Endodermal cell (in vitro differentiated cells): ENCODE measurements at regions not wholly inside any gene's neighbourhood (a gene's known extent, or its start where the extent isn't known, plus 50 kb on each side); places are given as distances from the start of the nearest gene placed in this dataset.

Experiments
- DNase-seq: peaks from one replicate; pipeline ENCODE4 v3.0.0-alpha.2; 2017
- H3K27ac ChIP-seq: 2 replicates; pipeline ENCODE4 v1.5.1; 2013; ENCODE audit warnings: mild to moderate bottlenecking, low read depth, low read length, moderate library complexity
- H3K27me3 ChIP-seq: 2 replicates; pipeline ENCODE4 v1.6.1; 2013; ENCODE audit warnings: mild to moderate bottlenecking, low read length, moderate library complexity; ENCODE audit not compliant: insufficient read depth, control insufficient read depth, poor library complexity, severe bottlenecking
- H3K36me3 ChIP-seq: 2 replicates; pipeline ENCODE4 v1.7.0; 2013; ENCODE audit warnings: mild to moderate bottlenecking, low read length, moderate library complexity; ENCODE audit not compliant: control insufficient read depth, insufficient read depth
- H3K4me1 ChIP-seq: one replicate; pipeline ENCODE4 v1.7.0; 2013; ENCODE audit warnings: low read length; ENCODE audit not compliant: control insufficient read depth, insufficient read depth
- H3K4me3 ChIP-seq: 2 replicates; pipeline ENCODE4 v1.5.1; 2013; ENCODE audit warnings: mild to moderate bottlenecking, low read length, moderate library complexity
- H3K9ac ChIP-seq: 2 replicates; pipeline ENCODE4 v1.6.1; 2013; ENCODE audit warnings: mild to moderate bottlenecking, low read length, moderate library complexity; ENCODE audit not compliant: poor library complexity, severe bottlenecking; ENCODE audit errors: extremely low read depth
- H3K9me3 ChIP-seq: 2 replicates; pipeline ENCODE4 v1.6.1; 2013; ENCODE audit warnings: mild to moderate bottlenecking, low read length, moderate library complexity; ENCODE audit not compliant: control insufficient read depth
- H3K27ac Mint-ChIP-seq: 2 replicates; pipeline ENCODE4 v1.8.0; 2020; ENCODE audit warnings: mixed read lengths
- H3K27me3 Mint-ChIP-seq: 2 replicates; pipeline ENCODE4 v1.8.0; 2021; ENCODE audit warnings: mild to moderate bottlenecking, mixed read lengths; ENCODE audit not compliant: insufficient read depth
- H3K36me3 Mint-ChIP-seq: 2 replicates; pipeline ENCODE4 v1.8.0; 2020; ENCODE audit warnings: low read depth, mixed read lengths
- H3K4me1 Mint-ChIP-seq: 2 replicates; pipeline ENCODE4 v1.8.0; 2020; ENCODE audit warnings: mixed read lengths
- H3K4me3 Mint-ChIP-seq: 2 replicates; pipeline ENCODE4 v1.8.0; 2020; ENCODE audit warnings: mild to moderate bottlenecking, moderate library complexity, mixed read lengths
- H3K9me3 Mint-ChIP-seq: 2 replicates; pipeline ENCODE4 v1.8.0; 2020; ENCODE audit warnings: mild to moderate bottlenecking, mixed read lengths
- WGBS, 2 experiments: methylation state at CpG; one replicate each; pipeline versions ENCODE4 v1.1.5 to v1.1.7; 2013; ENCODE audit warnings: missing lambda C conversion rate in 2 of 2, mixed read lengths in 1 of 2; ENCODE audit not compliant: insufficient coverage in 1 of 2, insufficient read length in 1 of 2; 5-methylcytosine and 5-hydroxymethylcytosine counted together
- TF ChIP-seq, protein P1 (sequence below): fragments of 200-600 bp; sonication (generic); conservative IDR thresholded peaks from 2 replicates; pipeline ENCODE4 v1.5.0; 2021; ENCODE audit warnings: antibody characterized with exemption, mild to moderate bottlenecking

GRCh38 chr3:23002151-23002550, 201.0 kb upstream of the UBE2E2 start:
- Histone ChIP-seq H3K4me1 (no peaks in the 10 kb centered on the region), H3K9me3 (no peaks in the 10 kb centered on the region), H3K27ac (no peak overlapping the region), H3K27me3 (no peaks in the 10 kb centered on the region), H3K36me3 (no peaks in the 10 kb centered on the region), H3K9ac (no peak overlapping the region), H3K4me3 (no peak overlapping the region)
- DNase-seq, result no peak
- H3K27ac Mint-ChIP-seq, result no peak overlapping the region
- H3K4me3 Mint-ChIP-seq, result no peak overlapping the region
- 88% methylated on average over 1 of the region's 1 CpG; no CpG with 5 or more reads in 1 of the 2 experiments for WGBS, 2 experiments
- TF ChIP-seq, protein P1, sequence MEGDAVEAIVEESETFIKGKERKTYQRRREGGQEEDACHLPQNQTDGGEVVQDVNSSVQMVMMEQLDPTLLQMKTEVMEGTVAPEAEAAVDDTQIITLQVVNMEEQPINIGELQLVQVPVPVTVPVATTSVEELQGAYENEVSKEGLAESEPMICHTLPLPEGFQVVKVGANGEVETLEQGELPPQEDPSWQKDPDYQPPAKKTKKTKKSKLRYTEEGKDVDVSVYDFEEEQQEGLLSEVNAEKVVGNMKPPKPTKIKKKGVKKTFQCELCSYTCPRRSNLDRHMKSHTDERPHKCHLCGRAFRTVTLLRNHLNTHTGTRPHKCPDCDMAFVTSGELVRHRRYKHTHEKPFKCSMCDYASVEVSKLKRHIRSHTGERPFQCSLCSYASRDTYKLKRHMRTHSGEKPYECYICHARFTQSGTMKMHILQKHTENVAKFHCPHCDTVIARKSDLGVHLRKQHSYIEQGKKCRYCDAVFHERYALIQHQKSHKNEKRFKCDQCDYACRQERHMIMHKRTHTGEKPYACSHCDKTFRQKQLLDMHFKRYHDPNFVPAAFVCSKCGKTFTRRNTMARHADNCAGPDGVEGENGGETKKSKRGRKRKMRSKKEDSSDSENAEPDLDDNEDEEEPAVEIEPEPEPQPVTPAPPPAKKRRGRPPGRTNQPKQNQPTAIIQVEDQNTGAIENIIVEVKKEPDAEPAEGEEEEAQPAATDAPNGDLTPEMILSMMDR, result no peak
- H3K27me3 Mint-ChIP-seq, result no peaks in the 10 kb centered on the region
- no peaks in the 10 kb centered on the region for H3K9me3 Mint-ChIP-seq
- no peaks in the 10 kb centered on the region for H3K4me1 Mint-ChIP-seq
- no peaks in the 10 kb centered on the region for H3K36me3 Mint-ChIP-seq

DNA sequence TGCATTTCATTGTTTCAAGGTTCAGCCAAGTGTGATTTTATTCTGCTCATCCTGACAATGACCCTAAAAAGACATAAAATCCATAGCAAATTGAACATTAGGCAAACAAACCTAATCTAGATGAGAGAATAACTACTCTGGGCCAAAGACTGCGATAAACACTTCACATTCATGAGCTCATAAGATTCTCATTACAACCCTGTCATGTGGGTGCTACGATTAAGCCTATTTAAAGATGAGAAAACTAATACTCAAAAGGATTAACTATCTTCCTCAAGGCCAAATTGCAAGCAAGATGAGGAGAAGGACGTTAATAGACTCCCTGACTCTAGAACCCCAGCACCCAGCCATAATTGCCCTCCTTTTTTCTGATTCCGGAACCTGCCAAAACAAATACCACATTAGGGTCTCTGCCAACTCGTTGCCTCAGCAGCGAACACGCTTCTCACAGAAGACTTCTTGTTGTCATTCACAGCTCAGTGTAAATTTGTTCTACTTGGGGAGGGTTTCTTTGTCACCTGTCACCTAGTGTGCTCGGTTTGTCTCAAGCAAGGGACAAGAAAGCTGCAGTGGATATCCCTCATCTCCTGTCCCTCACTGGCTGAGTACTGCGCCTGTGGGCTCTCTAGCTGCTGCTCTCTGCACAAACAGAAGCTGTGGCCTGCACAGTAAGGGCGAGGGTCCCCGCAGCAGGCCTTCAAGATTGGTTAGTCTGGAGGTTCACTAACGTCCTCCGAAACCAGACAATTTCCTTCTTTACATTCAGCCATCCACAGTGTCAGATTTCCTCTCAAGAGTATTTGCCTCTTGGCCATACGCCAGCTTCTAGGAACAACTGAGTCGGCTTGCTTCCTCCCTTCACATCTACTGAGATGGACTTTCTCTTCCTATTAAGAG, 200.0 kb upstream of the UBE2E2 start:
- H3K4me3 ChIP-seq, result no peak overlapping the region
- no peak overlapping the region for H3K27ac Mint-ChIP-seq

DNA sequence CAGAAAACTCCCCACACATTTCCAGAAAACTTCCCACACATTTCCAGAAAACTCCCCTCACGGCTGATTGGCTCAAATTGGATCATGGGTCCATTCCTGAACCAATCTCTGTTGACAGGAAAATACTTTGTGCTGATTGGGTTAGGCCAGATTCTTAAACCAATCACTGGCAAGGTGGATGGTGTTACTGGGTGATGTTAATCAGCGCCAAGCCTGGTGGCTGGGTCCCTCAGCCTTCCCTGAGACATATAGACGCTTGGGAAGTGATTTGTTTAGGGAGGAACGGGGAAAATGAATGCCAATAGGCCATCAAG, 199.4 kb upstream of the UBE2E2 start:
- Mint-ChIP-seq H3K27me3 (no peaks in the 10 kb centered on the region), H3K4me1 (no peaks in the 10 kb centered on the region), H3K36me3 (no peaks in the 10 kb centered on the region), H3K27ac (no peak overlapping the region), H3K9me3 (no peaks in the 10 kb centered on the region), H3K4me3 (no peak overlapping the region)
- no peaks in the 10 kb centered on the region for H3K27me3 ChIP-seq
- no peaks in the 10 kb centered on the region for H3K9me3 ChIP-seq
- no peak for DNase-seq
- no peak overlapping the region for H3K9ac ChIP-seq
- H3K4me3 ChIP-seq, result no peak overlapping the region
- no peaks in the 10 kb centered on the region for H3K36me3 ChIP-seq
- no peaks in the 10 kb centered on the region for H3K4me1 ChIP-seq
- WGBS, 2 experiments, result 95 to 100% methylated on average over 2 to 4 of the region's 4 CpGs
- H3K27ac ChIP-seq, result no peak overlapping the region
- TF ChIP-seq, protein P1, result no peak

More for the DNA sequence above, 200.0 kb upstream of the UBE2E2 start:
- DNase-seq, result no peak
- H3K27ac ChIP-seq, result no peak overlapping the region
- TF ChIP-seq, protein P1, result no peak
- H3K36me3 Mint-ChIP-seq, result no peaks in the 10 kb centered on the region
- WGBS, 2 experiments, result 92 to 98% methylated on average over 12 to 15 of the region's 15 CpGs
- no peak overlapping the region for H3K4me3 Mint-ChIP-seq
- no peaks in the 10 kb centered on the region for H3K27me3 ChIP-seq
- H3K9ac ChIP-seq, result no peak overlapping the region
- H3K27me3 Mint-ChIP-seq, result no peaks in the 10 kb centered on the region
- no peaks in the 10 kb centered on the region for H3K9me3 ChIP-seq
- no peaks in the 10 kb centered on the region for H3K4me1 ChIP-seq
- no peaks in the 10 kb centered on the region for H3K9me3 Mint-ChIP-seq
- H3K4me1 Mint-ChIP-seq, result no peaks in the 10 kb centered on the region
- no peaks in the 10 kb centered on the region for H3K36me3 ChIP-seq
